Fibroblast of lung (primary cell): ENCODE measurements at regions not wholly inside any gene's neighbourhood (a gene's known extent, or its start where the extent isn't known, plus 50 kb on each side); places are given as distances from the start of the nearest gene placed in this dataset.
A peak's percentile ranks its signal among the peaks of the same experiment; 100 is the strongest.

ENCODE experiments used
- DNase-seq, 2 donors: peaks; one replicate each; pipeline versions ENCODE4 v3.0.0 to v3.0.0-alpha.2; 2010; ENCODE audit warnings: low read depth in 2 of 2
- H2AFZ ChIP-seq: 2 replicates; pipeline ENCODE4 v1.5.1; 2012; ENCODE audit warnings: low read length, control low read depth, inconsistent platforms
- H3K27ac ChIP-seq: 2 replicates; pipeline ENCODE4 v1.5.1; 2011; ENCODE audit warnings: low read length, control low read depth; ENCODE audit not compliant: insufficient read depth
- H3K27me3 ChIP-seq: 2 replicates; pipeline ENCODE4 v1.5.1; 2011; ENCODE audit warnings: mild to moderate bottlenecking, low read length; ENCODE audit not compliant: control insufficient read depth, insufficient read depth
- H3K36me3 ChIP-seq: 2 replicates; pipeline ENCODE4 v1.5.1; 2011; ENCODE audit warnings: low read length; ENCODE audit not compliant: control insufficient read depth, insufficient read depth
- H3K4me1 ChIP-seq: 2 replicates; pipeline ENCODE4 v1.5.1; 2011; ENCODE audit warnings: low read length; ENCODE audit not compliant: control insufficient read depth, insufficient read depth; ENCODE audit errors: extremely low read depth
- H3K4me2 ChIP-seq: 2 replicates; pipeline ENCODE4 v1.5.1; 2011; ENCODE audit warnings: low read length, control low read depth; ENCODE audit not compliant: insufficient read depth; ENCODE audit errors: extremely low read depth
- H3K4me3 ChIP-seq, 4 experiments: fragments of 200-600 bp in 1 of 4; sonication (generic) in 1 of 4; replicated peaks in 1 of 4; 2 replicates each; pipeline ENCODE4 v1.5.1; 2011 to 2016; ENCODE audit warnings: low read length in 4 of 4, low read depth in 3 of 4, mild to moderate bottlenecking in 3 of 4, control low read depth in 2 of 4, inconsistent platforms in 1 of 4, mixed read lengths in 1 of 4; ENCODE audit not compliant: insufficient read depth in 1 of 4; ENCODE audit errors: control extremely low read depth in 1 of 4
- H3K79me2 ChIP-seq: 2 replicates; pipeline ENCODE4 v1.5.1; 2012; ENCODE audit warnings: mild to moderate bottlenecking, low read length, inconsistent platforms; ENCODE audit not compliant: control insufficient read depth, insufficient read depth
- H3K9ac ChIP-seq: 2 replicates; pipeline ENCODE4 v1.5.1; 2011; ENCODE audit warnings: mild to moderate bottlenecking, low read length, control low read depth; ENCODE audit not compliant: insufficient read depth
- H3K9me3 ChIP-seq: 2 replicates; pipeline ENCODE4 v1.5.1; 2012; ENCODE audit warnings: low read depth, low read length; ENCODE audit not compliant: control insufficient read depth, insufficient read depth
- H4K20me1 ChIP-seq: 2 replicates; pipeline ENCODE4 v1.5.1; 2011; ENCODE audit warnings: low read length; ENCODE audit not compliant: control insufficient read depth, insufficient read depth; ENCODE audit errors: extremely low read depth
- EZH2 ChIP-seq: IDR thresholded peaks from 2 replicates; pipeline ENCODE4 v1.5.1; 2012; ENCODE audit warnings: low read length, control low read depth, mild to moderate bottlenecking; ENCODE audit errors: missing control alignments
- TF ChIP-seq, protein P1 (sequence below), 2 donors: IDR thresholded peaks in 1 of 2; conservative IDR thresholded peaks in 1 of 2; 1 replicate in 1 of 2; 2 replicates in 1 of 2; pipeline ENCODE4 v1.5.1; 2011 to 2012; ENCODE audit warnings: low read length in 2 of 2, control low read depth in 1 of 2, inconsistent platforms in 1 of 2, low read depth in 1 of 2, mild to moderate bottlenecking in 1 of 2

DNA sequence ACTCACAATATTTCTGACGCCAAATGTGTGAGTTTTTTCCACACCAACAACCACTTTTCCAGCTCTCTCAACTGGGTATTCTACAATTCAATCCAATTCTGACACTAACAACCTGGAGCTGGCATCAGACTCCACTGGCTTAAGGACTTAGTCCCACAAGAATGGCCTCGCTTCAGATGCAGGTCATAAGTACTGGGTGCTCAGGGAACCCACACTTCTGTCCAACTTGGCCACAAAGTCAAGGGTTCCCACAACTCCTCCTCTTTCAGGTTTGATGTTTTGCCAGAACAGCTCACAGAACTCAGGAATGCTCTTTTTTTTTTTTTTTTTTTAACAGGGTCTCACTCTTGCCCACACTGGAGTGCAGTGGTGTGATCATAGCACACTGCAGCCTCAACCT, 56.1 kb upstream of the TMC5 start:
- H2AFZ ChIP-seq = no peak overlapping the region
- no peaks in the 10 kb centered on the region for H3K4me1 ChIP-seq
- peak in 1 of 2 donors; percentile 16 for DNase-seq
- H3K9me3 ChIP-seq = no peaks in the 10 kb centered on the region
- no peaks in the 10 kb centered on the region for H3K36me3 ChIP-seq
- no peaks in the 10 kb centered on the region for H3K79me2 ChIP-seq
- TF ChIP-seq, protein P1, sequence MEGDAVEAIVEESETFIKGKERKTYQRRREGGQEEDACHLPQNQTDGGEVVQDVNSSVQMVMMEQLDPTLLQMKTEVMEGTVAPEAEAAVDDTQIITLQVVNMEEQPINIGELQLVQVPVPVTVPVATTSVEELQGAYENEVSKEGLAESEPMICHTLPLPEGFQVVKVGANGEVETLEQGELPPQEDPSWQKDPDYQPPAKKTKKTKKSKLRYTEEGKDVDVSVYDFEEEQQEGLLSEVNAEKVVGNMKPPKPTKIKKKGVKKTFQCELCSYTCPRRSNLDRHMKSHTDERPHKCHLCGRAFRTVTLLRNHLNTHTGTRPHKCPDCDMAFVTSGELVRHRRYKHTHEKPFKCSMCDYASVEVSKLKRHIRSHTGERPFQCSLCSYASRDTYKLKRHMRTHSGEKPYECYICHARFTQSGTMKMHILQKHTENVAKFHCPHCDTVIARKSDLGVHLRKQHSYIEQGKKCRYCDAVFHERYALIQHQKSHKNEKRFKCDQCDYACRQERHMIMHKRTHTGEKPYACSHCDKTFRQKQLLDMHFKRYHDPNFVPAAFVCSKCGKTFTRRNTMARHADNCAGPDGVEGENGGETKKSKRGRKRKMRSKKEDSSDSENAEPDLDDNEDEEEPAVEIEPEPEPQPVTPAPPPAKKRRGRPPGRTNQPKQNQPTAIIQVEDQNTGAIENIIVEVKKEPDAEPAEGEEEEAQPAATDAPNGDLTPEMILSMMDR (conservative IDR thresholded peaks at IDR 0.05 in 1 of 2, IDR thresholded peaks at IDR 0.05 in 1 of 2; ENCODE audit: low read depth in 1 of 2, low read length in 2 of 2) = no peak
- no peak for TF ChIP-seq EZH2
- no peak overlapping the region for H3K27ac ChIP-seq
- H3K4me3 ChIP-seq = no peak overlapping the region
- H3K9ac ChIP-seq = no peak overlapping the region
- H4K20me1 ChIP-seq = no peaks in the 10 kb centered on the region
- H3K4me2 ChIP-seq = no peak overlapping the region
- no peaks in the 10 kb centered on the region for H3K27me3 ChIP-seq

DNA sequence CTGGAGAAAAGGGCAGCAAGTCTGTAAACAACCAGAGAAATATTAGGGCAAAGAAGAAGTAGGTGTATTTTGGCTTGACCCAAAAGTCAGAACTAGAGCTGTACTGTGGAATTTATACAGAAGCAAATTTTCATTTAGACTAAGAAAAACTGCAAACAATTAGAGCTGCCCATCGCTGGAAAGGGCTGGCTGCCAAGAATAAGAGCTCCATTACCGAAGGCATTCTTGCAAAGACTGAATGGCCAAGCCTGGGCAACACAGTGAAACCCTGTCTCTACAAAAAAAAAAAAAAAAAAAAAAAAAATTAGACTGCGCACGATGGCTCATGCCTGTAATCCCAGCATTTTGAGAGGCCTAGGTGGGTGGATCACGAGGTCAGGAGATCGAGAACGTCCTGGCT, 53.9 kb upstream of the TMC5 start:
- no peak for DNase-seq

DNA sequence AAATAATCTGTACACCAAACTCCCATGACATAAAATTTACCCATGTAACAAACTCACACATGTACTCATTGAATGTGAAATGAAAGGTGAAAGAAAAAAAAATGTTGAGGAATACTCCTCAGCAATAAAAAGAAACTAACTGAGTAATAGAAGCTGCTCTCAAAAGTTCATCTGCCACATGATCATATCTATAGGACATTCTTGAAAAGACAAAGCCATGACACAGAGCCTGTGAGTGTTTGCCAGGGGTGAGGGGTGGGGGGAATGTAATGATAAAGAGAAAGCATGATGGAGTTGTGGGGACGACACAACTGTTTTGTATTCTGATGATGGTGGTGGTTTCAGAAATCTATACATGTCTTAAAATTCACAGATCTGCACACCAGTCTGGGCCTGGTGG, 52.2 kb upstream of the TMC5 start:
- Histone ChIP-seq H4K20me1 (no peaks in the 10 kb centered on the region), H3K4me1 (no peaks in the 10 kb centered on the region)

More for the DNA sequence above, 53.9 kb upstream of the TMC5 start:
- Histone ChIP-seq H3K27ac (no peak overlapping the region), H3K27me3 (no peaks in the 10 kb centered on the region), H3K36me3 (no peaks in the 10 kb centered on the region), H4K20me1 (no peaks in the 10 kb centered on the region), H3K9me3 (no peaks in the 10 kb centered on the region), H3K9ac (no peak overlapping the region), H3K79me2 (no peaks in the 10 kb centered on the region), H3K4me2 (no peak overlapping the region), H3K4me3 (no peak overlapping the region), H3K4me1 (no peaks in the 10 kb centered on the region), H2AFZ (no peak overlapping the region)
- TF ChIP-seq EZH2 = no peak
- TF ChIP-seq, protein P1 (conservative IDR thresholded peaks at IDR 0.05 in 1 of 2, IDR thresholded peaks at IDR 0.05 in 1 of 2; ENCODE audit: low read depth in 1 of 2, low read length in 2 of 2) = no peak

More for the DNA sequence above, 52.2 kb upstream of the TMC5 start:
- no peak overlapping the region for H3K27ac ChIP-seq
- no peaks in the 10 kb centered on the region for H3K27me3 ChIP-seq
- no peak for TF ChIP-seq EZH2
- TF ChIP-seq, protein P1 (conservative IDR thresholded peaks at IDR 0.05 in 1 of 2, IDR thresholded peaks at IDR 0.05 in 1 of 2; ENCODE audit: low read depth in 1 of 2, low read length in 2 of 2) = no peak
- no peak for DNase-seq
- H3K9ac ChIP-seq = no peak overlapping the region
- no peak overlapping the region for H2AFZ ChIP-seq
- H3K4me3 ChIP-seq = no peak overlapping the region
- H3K9me3 ChIP-seq = no peaks in the 10 kb centered on the region
- no peaks in the 10 kb centered on the region for H3K36me3 ChIP-seq
- H3K79me2 ChIP-seq = no peaks in the 10 kb centered on the region
- H3K4me2 ChIP-seq = no peak overlapping the region
